Adrenal gland (tissue), 9 donors: ENCODE measurements at regions not wholly inside any gene's neighbourhood (a gene's known extent, or its start where the extent isn't known, plus 50 kb on each side); places are given as distances from the start of the nearest gene placed in this dataset.

Source experiments
- DNase-seq, 7 donors: peaks; one replicate each; pipeline ENCODE4 v3.0.0-alpha.2; 2019 to 2020
- H3K27ac ChIP-seq, 5 donors: fragments of 200-600 bp; sonication (generic) in 4 of 5; 1 replicate in 3 of 5; 2 replicates in 2 of 5; pipeline versions ENCODE4 v1.5.1 to v1.8.0; 2016 to 2020; ENCODE audit warnings: mild to moderate bottlenecking in 1 of 5
- H3K27me3 ChIP-seq: fragments of 200-600 bp; 2 replicates; pipeline ENCODE4 v1.8.0; 2021
- H3K36me3 ChIP-seq, 2 donors: fragments of 200-600 bp; replicated peaks in 1 of 2; 1 replicate in 1 of 2; 2 replicates in 1 of 2; pipeline versions ENCODE4 v1.5.1 to v1.8.0; 2018 to 2022
- H3K4me1 ChIP-seq, 2 donors: fragments of 200-600 bp; replicated peaks in 1 of 2; 1 replicate in 1 of 2; 2 replicates in 1 of 2; pipeline versions ENCODE4 v1.5.1 to v1.8.0; 2018 to 2021
- H3K4me3 ChIP-seq, 4 donors: fragments of 200-600 bp; sonication (generic) in 3 of 4; one replicate each; pipeline ENCODE4 v1.5.1; 2016 to 2018
- H3K9me3 ChIP-seq, 3 donors: fragments of 200-600 bp; sonication (generic) in 1 of 3; replicated peaks in 1 of 3; 1 replicate in 2 of 3; 2 replicates in 1 of 3; pipeline versions ENCODE4 v1.5.1 to v1.8.0; 2016 to 2021
- CTCF ChIP-seq, 6 experiments: fragments of 450-650 bp in 4 of 6; fragments of 200-600 bp in 2 of 6; sonication (generic) in 1 of 6; IDR thresholded peaks; 1 replicate in 5 of 6; 2 replicates in 1 of 6; pipeline versions ENCODE4 v1.5.1 to v1.8.0; 2016 to 2021; ENCODE audit warnings: antibody characterized with exemption in 6 of 6, mild to moderate bottlenecking in 2 of 6, moderate library complexity in 1 of 6
- POLR2A ChIP-seq, 2 donors: fragments of 450-650 bp; IDR thresholded peaks; one replicate each; pipeline ENCODE4 v1.6.1; 2017; ENCODE audit warnings: antibody characterized with exemption in 2 of 2, mild to moderate bottlenecking in 2 of 2, moderate library complexity in 1 of 2
- WGBS, 4 donors: extraction: QIAGEN DNeasy Blood & Tissue Kit in 2 of 4; methylation state at CpG; one replicate each; pipeline versions ENCODE4 v1.1.5 to v1.1.7; 2013 to 2017; 5-methylcytosine and 5-hydroxymethylcytosine counted together
- intact Hi-C, 2 donors: fragments of 100-400 bp; cut with DNase I; formaldehyde crosslinking; loops; one replicate each; pipeline versions ENCODE4 v1.14.1 to v1.15.0; 2022 to 2023
- donor health status: healthy with polysubstance abuse.
- donor health status: Bipolar disorder and iron deficiency.
- donor health status: DM: yes; HTN: yes; CAD: no.
- donor health status: DM: no; HTN: no; CAD: no.
- donor health status: DM: no; HTN: no; CAD: no.

- DNase-seq = no peak
- peaks cover 0 to 7% of the 10 kb centered on the region in 2 donors for H3K4me1 ChIP-seq
- no peaks in the 10 kb centered on the region for H3K9me3 ChIP-seq
- H3K27ac ChIP-seq = no peak overlapping the region
- intact Hi-C loops = no loop called here
- no peak for TF ChIP-seq POLR2A (IDR thresholded peaks at IDR 0.05)
- no peak for TF ChIP-seq CTCF (IDR thresholded peaks at IDR 0.05)
- WGBS, 4 donors = 77 to 90% (median 82%) methylated on average over 1 of the region's 1 CpG
- no peaks in the 10 kb centered on the region for H3K27me3 ChIP-seq
- H3K36me3 ChIP-seq = no peaks in the 10 kb centered on the region
- no peak overlapping the region for H3K4me3 ChIP-seq
Observed at GRCh38 chr6:12523726-12524125, 192.8 kb upstream of the PHACTR1 start.

GRCh38 chr6:12525276-12525675 is 191.3 kb upstream of the PHACTR1 start:
- peaks cover 0 to 8% of the 10 kb centered on the region in 2 donors for H3K4me1 ChIP-seq
- no peak overlapping the region for H3K27ac ChIP-seq
- no peak for TF ChIP-seq POLR2A (IDR thresholded peaks at IDR 0.05)
- TF ChIP-seq CTCF (IDR thresholded peaks at IDR 0.05) = no peak
- no peaks in the 10 kb centered on the region for H3K36me3 ChIP-seq
- intact Hi-C loops = no loop called here
- no peak overlapping the region for H3K4me3 ChIP-seq
- no peaks in the 10 kb centered on the region for H3K9me3 ChIP-seq
- no peaks in the 10 kb centered on the region for H3K27me3 ChIP-seq
- DNase-seq = no peak
- 97 to 100% (median 99%) methylated on average over 3 of the region's 3 CpGs for WGBS, 4 donors

GRCh38 chr6:12527339-12527738 is 189.2 kb upstream of the PHACTR1 start:
- intact Hi-C loops = no loop called here
- WGBS, 4 donors = 80 to 93% (median 87%) methylated on average over 2 of the region's 2 CpGs
- H3K4me3 ChIP-seq = no peak overlapping the region
- no peak for DNase-seq
- H3K36me3 ChIP-seq = no peaks in the 10 kb centered on the region
- TF ChIP-seq CTCF (IDR thresholded peaks at IDR 0.05) (no peak), POLR2A (IDR thresholded peaks at IDR 0.05) (no peak)
- H3K4me1 ChIP-seq = peaks cover 0 to 13% of the 10 kb centered on the region in 2 donors
- no peak overlapping the region for H3K27ac ChIP-seq
- no peaks in the 10 kb centered on the region for H3K9me3 ChIP-seq
- H3K27me3 ChIP-seq = no peaks in the 10 kb centered on the region

- no peak for TF ChIP-seq CTCF (IDR thresholded peaks at IDR 0.05)
- TF ChIP-seq POLR2A (IDR thresholded peaks at IDR 0.05) = no peak
- H3K4me1 ChIP-seq = peaks cover 0 to 13% of the 10 kb centered on the region in 2 donors
- H3K36me3 ChIP-seq = no peaks in the 10 kb centered on the region
- WGBS, 4 donors = 40 to 50% (median 45%) methylated on average over 5 of the region's 5 CpGs
- H3K4me3 ChIP-seq = no peak overlapping the region
- no peak for DNase-seq
- intact Hi-C loops = no loop called here
- H3K27me3 ChIP-seq = no peaks in the 10 kb centered on the region
- peak overlapping the region in 1 of 5 donors; percentile 29 for H3K27ac ChIP-seq
- no peaks in the 10 kb centered on the region for H3K9me3 ChIP-seq
Observed at GRCh38 chr6:12528136-12528535, 188.4 kb upstream of the PHACTR1 start.
